RWPE2 (cell line): ENCODE measurements at regions not wholly inside any gene's neighbourhood (a gene's known extent, or its start where the extent isn't known, plus 50 kb on each side); places are given as distances from the start of the nearest gene placed in this dataset.

Experiments
- ATAC-seq: fragments of 200-7000 bp; cut with Tn5 transposase; 3 replicates; pipeline ENCODE4 v1.9.1; 2021; ENCODE audit warnings: low read depth
- DNase-seq: peaks from one replicate; pipeline ENCODE4 v3.0.0-alpha.2; 2020; ENCODE audit warnings: low spot score
- H3K27ac ChIP-seq: fragments of 450-650 bp; 2 replicates; pipeline ENCODE4 v1.5.1; 2017; ENCODE audit warnings: mild to moderate bottlenecking; ENCODE audit not compliant: poor library complexity, severe bottlenecking
- H3K27me3 ChIP-seq: fragments of 250-450 bp; sonication (Bioruptor Pico); 2 replicates; pipeline ENCODE4 v1.5.1; 2021; ENCODE audit warnings: mild to moderate bottlenecking, moderate library complexity; ENCODE audit not compliant: insufficient read depth, poor library complexity, severe bottlenecking
- H3K36me3 ChIP-seq: fragments of 250-450 bp; sonication (Bioruptor Pico); 2 replicates; pipeline ENCODE4 v1.5.1; 2020; ENCODE audit warnings: low read depth, mild to moderate bottlenecking, moderate library complexity
- H3K4me1 ChIP-seq: fragments of 250-450 bp; sonication (Bioruptor Pico); 2 replicates; pipeline ENCODE4 v1.5.1; 2021; ENCODE audit warnings: mild to moderate bottlenecking, moderate library complexity; ENCODE audit not compliant: insufficient read depth, poor library complexity, severe bottlenecking
- H3K4me3 ChIP-seq: fragments of 250-450 bp; sonication (Bioruptor Pico); 2 replicates; pipeline ENCODE4 v1.5.1; 2021; ENCODE audit warnings: mild to moderate bottlenecking, moderate library complexity; ENCODE audit not compliant: severe bottlenecking
- H3K9me3 ChIP-seq: fragments of 250-450 bp; sonication (Bioruptor Pico); 2 replicates; pipeline ENCODE4 v1.5.1; 2021; ENCODE audit warnings: mild to moderate bottlenecking, moderate library complexity; ENCODE audit not compliant: severe bottlenecking
- TF ChIP-seq, protein P1 (sequence below): fragments of 450-650 bp; IDR thresholded peaks from one replicate; pipeline ENCODE4 v1.5.1; 2017; ENCODE audit warnings: mild to moderate bottlenecking, moderate library complexity; ENCODE audit not compliant: poor library complexity, severe bottlenecking

DNA sequence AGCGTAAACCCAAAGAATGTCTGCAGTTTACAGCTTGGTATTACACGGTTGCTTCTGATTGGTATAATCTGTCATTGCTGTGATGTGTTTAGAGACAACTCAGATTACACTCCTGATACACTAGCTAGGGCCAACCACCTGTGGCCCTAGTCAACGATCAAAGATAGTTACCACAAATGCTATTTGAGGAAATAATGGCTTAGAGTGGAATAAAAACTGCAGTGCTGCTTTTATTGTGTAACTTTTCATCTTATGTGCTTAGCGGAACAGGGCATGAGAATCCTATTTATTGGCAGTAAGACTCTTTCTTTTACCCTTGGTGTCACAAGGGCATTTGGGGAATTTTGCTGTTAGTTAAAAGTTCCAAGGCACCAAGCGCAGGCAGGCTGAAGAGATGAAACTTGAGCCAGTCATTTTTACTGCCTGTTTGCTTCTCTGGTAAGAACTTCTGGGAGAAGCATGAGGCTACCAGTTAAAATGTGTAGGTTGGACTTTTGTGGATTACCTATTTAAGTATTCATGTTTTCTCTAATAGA, 363.3 kb downstream of the KCNRG start:
- H3K4me1 ChIP-seq: no peaks in the 10 kb centered on the region
- DNase-seq (no peak), ATAC-seq (no peak)
- TF ChIP-seq, protein P1, sequence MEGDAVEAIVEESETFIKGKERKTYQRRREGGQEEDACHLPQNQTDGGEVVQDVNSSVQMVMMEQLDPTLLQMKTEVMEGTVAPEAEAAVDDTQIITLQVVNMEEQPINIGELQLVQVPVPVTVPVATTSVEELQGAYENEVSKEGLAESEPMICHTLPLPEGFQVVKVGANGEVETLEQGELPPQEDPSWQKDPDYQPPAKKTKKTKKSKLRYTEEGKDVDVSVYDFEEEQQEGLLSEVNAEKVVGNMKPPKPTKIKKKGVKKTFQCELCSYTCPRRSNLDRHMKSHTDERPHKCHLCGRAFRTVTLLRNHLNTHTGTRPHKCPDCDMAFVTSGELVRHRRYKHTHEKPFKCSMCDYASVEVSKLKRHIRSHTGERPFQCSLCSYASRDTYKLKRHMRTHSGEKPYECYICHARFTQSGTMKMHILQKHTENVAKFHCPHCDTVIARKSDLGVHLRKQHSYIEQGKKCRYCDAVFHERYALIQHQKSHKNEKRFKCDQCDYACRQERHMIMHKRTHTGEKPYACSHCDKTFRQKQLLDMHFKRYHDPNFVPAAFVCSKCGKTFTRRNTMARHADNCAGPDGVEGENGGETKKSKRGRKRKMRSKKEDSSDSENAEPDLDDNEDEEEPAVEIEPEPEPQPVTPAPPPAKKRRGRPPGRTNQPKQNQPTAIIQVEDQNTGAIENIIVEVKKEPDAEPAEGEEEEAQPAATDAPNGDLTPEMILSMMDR: no peak
- H3K9me3 ChIP-seq: peaks cover 2% of the 10 kb centered on the region
- H3K4me3 ChIP-seq: no peak overlapping the region
- no peaks in the 10 kb centered on the region for H3K27me3 ChIP-seq
- H3K27ac ChIP-seq: no peak overlapping the region
- no peaks in the 10 kb centered on the region for H3K36me3 ChIP-seq

DNA sequence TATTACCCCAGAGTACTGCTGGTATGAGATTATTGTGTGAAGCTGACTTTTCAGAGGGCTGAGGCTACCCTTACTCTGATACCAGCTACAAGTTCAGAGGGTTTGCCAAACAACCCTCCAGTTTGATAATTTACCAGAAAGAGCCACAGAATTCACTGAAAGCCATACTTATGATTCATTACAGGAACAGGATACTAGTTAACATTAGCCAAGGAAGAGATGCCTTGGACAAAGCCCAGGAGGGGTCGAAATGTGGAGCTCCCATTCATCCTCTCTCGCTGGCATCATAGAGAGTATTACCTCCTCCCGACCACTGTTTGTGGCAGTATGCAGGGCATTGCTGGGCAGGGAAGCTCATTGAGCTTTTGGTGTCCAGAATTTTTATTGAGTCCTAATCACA, 364.3 kb downstream of the KCNRG start:
- DNase-seq (no peak), ATAC-seq (no peak)
- H3K27me3 ChIP-seq: no peaks in the 10 kb centered on the region
- TF ChIP-seq, protein P1: no peak
- peaks cover 2% of the 10 kb centered on the region for H3K9me3 ChIP-seq
- H3K4me1 ChIP-seq: no peaks in the 10 kb centered on the region
- no peak overlapping the region for H3K27ac ChIP-seq
- H3K36me3 ChIP-seq: no peaks in the 10 kb centered on the region
- H3K4me3 ChIP-seq: no peak overlapping the region

DNA sequence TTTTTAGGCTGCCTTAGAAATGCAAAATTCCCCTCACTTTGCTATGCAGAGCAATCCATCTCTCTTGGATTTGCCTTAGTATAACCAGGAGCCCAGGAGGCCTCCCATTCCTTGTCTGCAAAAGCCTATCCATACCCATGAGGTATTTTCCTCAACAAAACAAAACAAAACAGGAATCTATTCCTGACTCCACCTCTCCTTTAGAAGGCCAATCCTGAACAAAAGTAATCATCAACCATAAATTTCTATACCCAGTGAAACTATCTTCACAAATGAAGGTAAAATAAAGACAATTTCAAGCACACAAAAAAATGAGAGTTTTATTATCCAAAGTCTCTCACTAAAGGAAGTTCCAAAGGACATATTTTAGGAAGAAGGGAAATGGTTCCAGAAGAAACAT, 365.7 kb downstream of the KCNRG start:
- no peak for ATAC-seq
- no peak for DNase-seq
- Histone ChIP-seq H3K36me3 (no peaks in the 10 kb centered on the region), H3K4me3 (no peak overlapping the region), H3K9me3 (peaks cover 2% of the 10 kb centered on the region), H3K27ac (no peak overlapping the region), H3K27me3 (no peaks in the 10 kb centered on the region), H3K4me1 (no peaks in the 10 kb centered on the region)
- TF ChIP-seq, protein P1: no peak

DNA sequence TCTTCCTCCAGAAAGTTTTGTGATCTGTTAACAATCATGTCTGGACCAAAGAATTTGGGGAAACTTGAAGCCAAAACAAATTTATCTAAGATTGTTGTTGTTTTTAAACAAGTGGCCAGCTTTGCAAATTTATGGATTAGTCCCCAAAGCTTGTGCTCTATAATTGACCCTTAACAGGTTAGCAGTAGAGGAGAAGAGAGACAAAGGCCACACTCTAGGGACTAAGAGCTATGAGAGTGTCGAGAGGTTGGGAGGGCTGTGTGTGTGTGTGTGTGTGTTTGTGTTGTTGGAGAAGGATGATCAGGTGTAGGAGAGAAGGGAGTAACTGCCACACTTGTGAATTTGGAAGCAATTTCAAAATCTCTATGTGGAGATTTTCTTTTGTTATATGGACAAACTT, 367.3 kb downstream of the KCNRG start:
- H3K27ac ChIP-seq: no peak overlapping the region
- no peaks in the 10 kb centered on the region for H3K36me3 ChIP-seq
- H3K27me3 ChIP-seq: no peaks in the 10 kb centered on the region
- no peak for ATAC-seq
- peaks cover 2% of the 10 kb centered on the region for H3K9me3 ChIP-seq
- TF ChIP-seq, protein P1: no peak
- no peaks in the 10 kb centered on the region for H3K4me1 ChIP-seq
- no peak for DNase-seq
- H3K4me3 ChIP-seq: no peak overlapping the region

DNA sequence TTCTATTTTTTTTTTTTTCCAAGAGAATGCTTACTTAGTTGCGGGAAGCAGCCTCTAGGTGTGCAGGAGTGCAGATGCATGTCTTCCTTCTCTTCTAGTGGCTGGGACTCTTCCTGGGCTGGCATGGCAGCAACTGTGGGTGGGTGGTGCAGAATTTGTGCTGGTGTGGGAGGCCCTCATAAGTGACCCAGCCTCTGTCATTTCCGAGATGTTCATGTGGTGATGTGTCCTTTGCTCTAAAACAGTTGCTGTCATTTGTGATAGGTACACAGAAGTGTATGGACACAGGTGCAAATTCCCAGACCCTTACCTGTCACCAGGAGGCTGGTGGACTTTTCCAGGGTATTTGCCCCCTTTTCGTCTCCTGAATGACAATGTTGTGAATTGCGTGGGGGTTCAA, 367.7 kb downstream of the KCNRG start:
- no peak overlapping the region for H3K27ac ChIP-seq
- H3K9me3 ChIP-seq: peaks cover 2% of the 10 kb centered on the region
- H3K36me3 ChIP-seq: no peaks in the 10 kb centered on the region
- H3K27me3 ChIP-seq: no peaks in the 10 kb centered on the region
- no peak overlapping the region for H3K4me3 ChIP-seq
- H3K4me1 ChIP-seq: no peaks in the 10 kb centered on the region
- DNase-seq: no peak
- TF ChIP-seq, protein P1: no peak
- no peak for ATAC-seq
